Mesothelial cell of epicardium (in vitro differentiated cells): ENCODE measurements at regions not wholly inside any gene's neighbourhood (a gene's known extent, or its start where the extent isn't known, plus 50 kb on each side); places are given as distances from the start of the nearest gene placed in this dataset.
"Not testable (repeated sequence)": the region's sequence is repeated elsewhere in the genome, so short reads cannot be mapped to it uniquely, and the experiment has no call there.

Source experiments
- DNase-seq, 2 experiments: peaks; one replicate each; pipeline ENCODE4 v3.0.0; 2021; ENCODE audit warnings: low spot score in 2 of 2; ENCODE audit not compliant: unreplicated experiment in 2 of 2
- H3K27ac Mint-ChIP-seq: 2 replicates; pipeline ENCODE4 v1.8.0; 2021; ENCODE audit warnings: mixed read lengths
- H3K27me3 Mint-ChIP-seq: 2 replicates; pipeline ENCODE4 v1.8.0; 2021; ENCODE audit warnings: low read depth, mixed read lengths
- H3K36me3 Mint-ChIP-seq: 2 replicates; pipeline ENCODE4 v1.8.0; 2021; ENCODE audit warnings: mixed read lengths
- H3K4me1 Mint-ChIP-seq: 2 replicates; pipeline ENCODE4 v1.8.0; 2021; ENCODE audit warnings: mixed read lengths
- H3K4me3 Mint-ChIP-seq: 2 replicates; pipeline ENCODE4 v1.8.0; 2021; ENCODE audit warnings: mild to moderate bottlenecking, moderate library complexity, mixed read lengths
- H3K9me3 Mint-ChIP-seq: 2 replicates; pipeline ENCODE4 v1.8.0; 2021; ENCODE audit warnings: mixed read lengths
- CTCF ChIP-seq: fragments of 200-600 bp; sonication (generic); IDR thresholded peaks from one replicate; pipeline ENCODE4 v1.5.0; 2021; ENCODE audit warnings: antibody characterized with exemption; ENCODE audit not compliant: unreplicated experiment

- Mint-ChIP-seq H3K27ac (no peak overlapping the region), H3K27me3 (no peaks in the 10 kb centered on the region), H3K4me1 (no peaks in the 10 kb centered on the region), H3K36me3 (no peaks in the 10 kb centered on the region), H3K9me3 (no peaks in the 10 kb centered on the region), H3K4me3 (no peak overlapping the region)
- no peak for TF ChIP-seq CTCF
- no peak for DNase-seq
These were observed 770.8 kb downstream of the ANKRD7 start for GRCh38 chr7:118995350-118995749.

- Mint-ChIP-seq H3K27ac (no peak overlapping the region), H3K4me1 (no peaks in the 10 kb centered on the region), H3K9me3 (no peaks in the 10 kb centered on the region), H3K27me3 (no peaks in the 10 kb centered on the region), H3K4me3 (no peak overlapping the region), H3K36me3 (no peaks in the 10 kb centered on the region)
- TF ChIP-seq CTCF, result no peak
- no peak for DNase-seq
These were observed 782.7 kb downstream of the ANKRD7 start for GRCh38 chr7:119007236-119007635.

- no peak overlapping the region for H3K27ac Mint-ChIP-seq
- H3K9me3 Mint-ChIP-seq, result no peaks in the 10 kb centered on the region
- no peak for TF ChIP-seq CTCF
- H3K4me1 Mint-ChIP-seq, result no peaks in the 10 kb centered on the region
- H3K4me3 Mint-ChIP-seq, result no peak overlapping the region
- no peaks in the 10 kb centered on the region for H3K36me3 Mint-ChIP-seq
- no peak for DNase-seq
- H3K27me3 Mint-ChIP-seq, result no peaks in the 10 kb centered on the region
These were observed 786.1 kb downstream of the ANKRD7 start for GRCh38 chr7:119010635-119011034.

- no peaks in the 10 kb centered on the region for H3K36me3 Mint-ChIP-seq
- H3K4me1 Mint-ChIP-seq, result no peaks in the 10 kb centered on the region
- no peak overlapping the region for H3K4me3 Mint-ChIP-seq
- H3K9me3 Mint-ChIP-seq, result peaks cover 23% of the 10 kb centered on the region
- H3K27me3 Mint-ChIP-seq, result no peaks in the 10 kb centered on the region
- DNase-seq, result no peak
- TF ChIP-seq CTCF, result no peak
- H3K27ac Mint-ChIP-seq, result no peak overlapping the region
These were observed 801.9 kb downstream of the ANKRD7 start for GRCh38 chr7:119026391-119026790.

- no peak for DNase-seq
- H3K4me3 Mint-ChIP-seq, result no peak overlapping the region
- H3K27ac Mint-ChIP-seq, result no peak overlapping the region
- peaks cover 7% of the 10 kb centered on the region for H3K9me3 Mint-ChIP-seq
- no peaks in the 10 kb centered on the region for H3K27me3 Mint-ChIP-seq
- no peak for TF ChIP-seq CTCF
- no peaks in the 10 kb centered on the region for H3K36me3 Mint-ChIP-seq
- no peaks in the 10 kb centered on the region for H3K4me1 Mint-ChIP-seq
These were observed 804.2 kb downstream of the ANKRD7 start for GRCh38 chr7:119028736-119029135.

- H3K4me1 Mint-ChIP-seq, DNase-seq, H3K36me3 Mint-ChIP-seq, H3K9me3 Mint-ChIP-seq, H3K4me3 Mint-ChIP-seq, H3K27ac Mint-ChIP-seq, H3K27me3 Mint-ChIP-seq: not testable (repeated sequence)
These were observed 807.6 kb downstream of the ANKRD7 start for GRCh38 chr7:119032136-119032535.
